Ramos (cell line): ENCODE measurements at regions not wholly inside any gene's neighbourhood (a gene's known extent, or its start where the extent isn't known, plus 50 kb on each side); places are given as distances from the start of the nearest gene placed in this dataset.

Experiments
- in situ Hi-C: fragments of 300-500 bp; cut with MboI; formaldehyde crosslinking; loops from one replicate; pipeline ENCODE4 v1.14.3; 2022; ENCODE audit warnings: low sequenced_read_pairs; ENCODE audit not compliant: unreplicated experiment

- in situ Hi-C loops, result no loop called here
These were observed 55.2 kb upstream of the MID1IP1 start for GRCh38 chrX:38746102-38746501.

- in situ Hi-C loops, result loop anchor here (10.0 kb wide), 1 partner anchor 394 kb away; no protein-coding TSS in a partner anchor
These were observed 50.7 kb upstream of the MID1IP1 start for GRCh38 chrX:38750551-38750950.
